IMR-90 (cell line): ENCODE measurements at regions not wholly inside any gene's neighbourhood (a gene's known extent, or its start where the extent isn't known, plus 50 kb on each side); places are given as distances from the start of the nearest gene placed in this dataset.

ENCODE experiments used
- ATAC-seq: fragments of 200-7000 bp; cut with Tn5 transposase; 2 replicates; pipeline ENCODE4 v1.9.1; 2020; ENCODE audit warnings: low read depth, mild to moderate bottlenecking, moderate library complexity
- BruUV-seq: library from RNA; stranded (reverse); fragments of 400-500 nt; replicated peaks from 2 replicates; lab custom pipeline; 2021; lab: Mats Ljungman, UMichigan
- CTCF ChIA-PET: fragments of 300-600 bp; formaldehyde crosslinking; extraction: SDS; loops from one replicate; lab custom pipeline; 2021; ENCODE audit warnings: antibody characterized with exemption; lab: Yijun Ruan, JAX
- POLR2A ChIA-PET: fragments of 300-600 bp; sonication (Branson Sonifier 250); formaldehyde crosslinking; loops from one replicate; lab custom pipeline; 2022; ENCODE audit warnings: antibody characterized with exemption; ENCODE audit not compliant: unreplicated experiment; lab: Charles Lee
- DNase-seq: peaks from one replicate; pipeline ENCODE4 v3.0.0; 2013
- H2AFZ ChIP-seq: replicated peaks from 2 replicates; pipeline ENCODE3; 2013; ENCODE audit warnings: low read length, mild to moderate bottlenecking; ENCODE audit not compliant: poor library complexity
- H2AK5ac ChIP-seq: 2 replicates; pipeline ENCODE4 v1.6.1; 2013; ENCODE audit warnings: low read depth, low read length, inconsistent platforms
- H2AK9ac ChIP-seq: replicated peaks from 2 replicates; pipeline ENCODE3; 2013; ENCODE audit warnings: mild to moderate bottlenecking, low read depth, low read length, moderate library complexity; ENCODE audit not compliant: poor library complexity
- H2BK120ac ChIP-seq: 2 replicates; pipeline ENCODE4 v1.6.1; 2013; ENCODE audit warnings: low read depth, low read length, inconsistent platforms
- H2BK15ac ChIP-seq: 3 replicates; pipeline ENCODE4 v1.6.1; 2013; ENCODE audit warnings: low read depth, low read length, inconsistent platforms
- H2BK20ac ChIP-seq: 2 replicates; pipeline ENCODE4 v1.6.1; 2013; ENCODE audit warnings: low read depth, mild to moderate bottlenecking, inconsistent platforms, low read length, moderate library complexity
- H2BK5ac ChIP-seq: 2 replicates; pipeline ENCODE4 v1.6.1; 2013; ENCODE audit warnings: mild to moderate bottlenecking, low read depth, low read length, inconsistent platforms; ENCODE audit not compliant: poor library complexity, severe bottlenecking
- H3K14ac ChIP-seq: replicated peaks from 2 replicates; pipeline ENCODE4 v1.6.1; 2013; ENCODE audit warnings: low read depth, low read length, inconsistent platforms
- H3K18ac ChIP-seq: 2 replicates; pipeline ENCODE4 v1.6.1; 2013; ENCODE audit warnings: low read depth, low read length, control low read depth
- H3K23ac ChIP-seq: 2 replicates; pipeline ENCODE4 v1.6.1; 2013; ENCODE audit warnings: low read depth, low read length, inconsistent platforms
- H3K27ac ChIP-seq: 2 replicates; pipeline ENCODE4 v1.5.1; 2013; ENCODE audit warnings: mild to moderate bottlenecking, control low read depth, low read length; ENCODE audit not compliant: insufficient read depth
- H3K27me3 ChIP-seq: 2 replicates; pipeline ENCODE4 v1.6.1; 2013; ENCODE audit warnings: low read length; ENCODE audit not compliant: control insufficient read depth, insufficient read depth
- H3K36me3 ChIP-seq: 2 replicates; pipeline ENCODE4 v1.6.1; 2013; ENCODE audit warnings: low read length, mixed read lengths; ENCODE audit not compliant: control insufficient read depth, insufficient read depth
- H3K4ac ChIP-seq: 2 replicates; pipeline ENCODE4 v1.6.1; 2013; ENCODE audit warnings: low read depth, low read length, inconsistent platforms
- H3K4me1 ChIP-seq: 2 replicates; pipeline ENCODE4 v1.6.1; 2013; ENCODE audit warnings: low read length, mixed read lengths; ENCODE audit not compliant: control insufficient read depth, insufficient read depth
- H3K4me2 ChIP-seq: 2 replicates; pipeline ENCODE4 v1.6.1; 2013; ENCODE audit warnings: low read depth, mild to moderate bottlenecking, control low read depth, low read length, moderate library complexity
- H3K4me3 ChIP-seq: 2 replicates; pipeline ENCODE4 v1.5.1; 2013; ENCODE audit warnings: low read depth, mild to moderate bottlenecking, control low read depth, low read length, moderate library complexity; ENCODE audit not compliant: insufficient read depth
- H3K56ac ChIP-seq: 2 replicates; pipeline ENCODE4 v1.6.1; 2013; ENCODE audit warnings: low read length, inconsistent platforms; ENCODE audit not compliant: insufficient read depth; ENCODE audit errors: extremely low read depth
- H3K79me1 ChIP-seq, 2 experiments: 2 replicates each; pipeline ENCODE4 v1.6.1; 2013; ENCODE audit warnings: low read length in 2 of 2, inconsistent platforms in 1 of 2, low read depth in 1 of 2
- H3K9ac ChIP-seq: 2 replicates; pipeline ENCODE4 v1.6.1; 2013; ENCODE audit warnings: low read depth, low read length, control low read depth
- H3K9me1 ChIP-seq: 2 replicates; pipeline ENCODE4 v1.6.1; 2013; ENCODE audit warnings: low read length, inconsistent platforms; ENCODE audit not compliant: insufficient read depth
- H3K9me3 ChIP-seq: 2 replicates; pipeline ENCODE4 v1.6.1; 2013; ENCODE audit warnings: low read length; ENCODE audit not compliant: control insufficient read depth, insufficient read depth
- H4K20me1 ChIP-seq: 2 replicates; pipeline ENCODE4 v1.6.1; 2013; ENCODE audit warnings: low read length, inconsistent platforms; ENCODE audit not compliant: insufficient read depth
- H4K5ac ChIP-seq: 2 replicates; pipeline ENCODE4 v1.6.1; 2013; ENCODE audit warnings: mild to moderate bottlenecking, low read depth, low read length, control low read depth
- H4K8ac ChIP-seq, 2 experiments: 2 replicates each; pipeline ENCODE4 v1.6.1; 2013; ENCODE audit warnings: low read depth in 2 of 2, low read length in 2 of 2, control low read depth in 1 of 2, inconsistent platforms in 1 of 2
- H4K91ac ChIP-seq: 2 replicates; pipeline ENCODE4 v1.6.1; 2013; ENCODE audit warnings: low read depth, low read length, inconsistent platforms; ENCODE audit not compliant: insufficient read depth
- MAZ ChIP-seq: IDR thresholded peaks from 2 replicates; pipeline ENCODE4 v1.6.1; 2012; ENCODE audit warnings: low read depth, mild to moderate bottlenecking, low read length, improper control_type of control experiment, moderate library complexity, borderline replicate concordance
- SMC3 ChIP-seq: fragments of 150-350 bp; IDR thresholded peaks from 2 replicates; pipeline ENCODE4 v1.6.1; 2016; ENCODE audit warnings: low read depth, mild to moderate bottlenecking, antibody characterized with exemption, low read length, moderate library complexity
- WGBS, 2 experiments: methylation state at CpG; one replicate each; pipeline versions ENCODE4 v1.1.5 to v1.1.7; 2013; ENCODE audit warnings: missing lambda C conversion rate in 2 of 2; ENCODE audit not compliant: insufficient read length in 1 of 2; ENCODE audit errors: extremely low coverage in 2 of 2; 5-methylcytosine and 5-hydroxymethylcytosine counted together
- dilution Hi-C: fragments of 300-500 bp; cut with HindIII; formaldehyde crosslinking; loops from one replicate; pipeline ENCODE4 v1.14.3; 2018; ENCODE audit warnings: low sequenced_read_pairs; ENCODE audit not compliant: unreplicated experiment
- in situ Hi-C: fragments of 300-500 bp; cut with MboI; formaldehyde crosslinking; loops from 3 replicates; pipeline ENCODE4 v1.14.3; 2019; ENCODE audit warnings: low sequenced_read_pairs, inconsistent platforms, mixed read lengths
- intact Hi-C: fragments of 100-400 bp; cut with micrococcal nuclease; formaldehyde crosslinking; loops from 2 replicates; pipeline ENCODE4 v1.10.0; 2022
- TF ChIP-seq, protein P1 (sequence below): fragments of 150-350 bp; IDR thresholded peaks from 2 replicates; pipeline ENCODE4 v1.6.1; 2017; ENCODE audit warnings: mild to moderate bottlenecking, antibody characterized with exemption, low read length, low read depth

DNA sequence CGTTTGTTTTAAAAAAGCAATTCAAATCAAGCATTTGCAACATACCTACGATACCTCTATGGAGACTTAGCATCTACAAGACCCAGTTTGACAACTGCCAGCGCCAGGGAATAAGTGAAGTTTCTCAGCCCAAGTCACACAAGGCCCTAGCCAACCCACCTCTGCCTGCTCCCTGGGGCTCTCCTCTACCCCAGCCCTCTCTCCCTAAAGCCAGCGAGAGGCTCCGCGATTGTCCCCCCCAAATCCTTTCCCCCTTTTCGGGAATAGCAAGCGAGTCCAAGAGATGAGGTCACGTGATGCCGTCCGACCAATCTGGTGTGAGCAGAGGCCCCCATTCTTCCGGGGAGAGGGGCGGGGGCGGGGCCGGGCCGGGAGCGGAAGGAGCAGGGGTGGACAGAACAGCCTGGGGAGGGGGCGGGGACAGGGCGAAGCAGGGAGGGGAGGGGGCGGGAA is 102.2 kb upstream of the RAB6C start:
- Histone ChIP-seq H3K4me2 (peak overlapping the region; percentile 94), H3K56ac (no peak overlapping the region), H3K9me1 (no peaks in the 10 kb centered on the region), H2BK20ac (no peak overlapping the region), H2BK5ac (no peak overlapping the region), H2BK15ac (no peak overlapping the region), H3K4ac (peak overlapping the region; percentile 63; the same call in 1 of the 2 replicates), H3K36me3 (no peaks in the 10 kb centered on the region), H3K9ac (peak overlapping the region; percentile 78), H3K23ac (no peak overlapping the region), H2AK5ac (no peak overlapping the region), H3K9me3 (no peaks in the 10 kb centered on the region), H4K20me1 (no peaks in the 10 kb centered on the region), H2AK9ac (no peak overlapping the region), H3K4me1 (no peaks in the 10 kb centered on the region), H2AFZ (peak overlapping the region; percentile 90), H3K79me1 (no peaks in the 10 kb centered on the region), H3K27ac (no peak overlapping the region), H4K8ac (peak overlapping the region in 1 of 2 experiments; percentile 72; a peak in 2 of 4 replicates), H4K5ac (no peak overlapping the region), H2BK120ac (no peak overlapping the region), H3K4me3 (peak overlapping the region; percentile 58), H4K91ac (no peak overlapping the region), H3K18ac (no peak overlapping the region), H3K14ac (0 out of 2 replicates have a peak overlapping the region, but pooled peaks have one; percentile 78), H3K27me3 (no peaks in the 10 kb centered on the region)
- intact Hi-C loops = no loop called here
- WGBS, 2 experiments = 0% methylated on average over 1 of the region's 20 CpGs; no CpG with 5 or more reads in 1 of the 2 experiments
- ATAC-seq (peak; percentile 96), DNase-seq (peak; percentile 61)
- ChIA-PET CTCF (no interaction called here), POLR2A (no interaction called here)
- in situ Hi-C loops = no loop called here
- no TSS peak for BruUV-seq
- dilution Hi-C loops = no loop called here
- peak; percentile 82; the same call in 1 of the 2 replicates for TF ChIP-seq MAZ
- TF ChIP-seq SMC3 = no peak
- TF ChIP-seq, protein P1, sequence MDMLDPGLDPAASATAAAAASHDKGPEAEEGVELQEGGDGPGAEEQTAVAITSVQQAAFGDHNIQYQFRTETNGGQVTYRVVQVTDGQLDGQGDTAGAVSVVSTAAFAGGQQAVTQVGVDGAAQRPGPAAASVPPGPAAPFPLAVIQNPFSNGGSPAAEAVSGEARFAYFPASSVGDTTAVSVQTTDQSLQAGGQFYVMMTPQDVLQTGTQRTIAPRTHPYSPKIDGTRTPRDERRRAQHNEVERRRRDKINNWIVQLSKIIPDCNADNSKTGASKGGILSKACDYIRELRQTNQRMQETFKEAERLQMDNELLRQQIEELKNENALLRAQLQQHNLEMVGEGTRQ = peak; percentile 93
